Duodenal mucosa (tissue), 2 donors: ENCODE measurements at regions not wholly inside any gene's neighbourhood (a gene's known extent, or its start where the extent isn't known, plus 50 kb on each side); places are given as distances from the start of the nearest gene placed in this dataset.

Experiments
- H3K27ac ChIP-seq: one replicate; pipeline ENCODE4 v1.7.0; 2013; ENCODE audit warnings: low read depth, low read length
- H3K27me3 ChIP-seq, 2 donors: one replicate each; pipeline ENCODE4 v1.7.0; 2013; ENCODE audit warnings: low read length in 2 of 2, control low read depth in 1 of 2; ENCODE audit not compliant: insufficient read depth in 2 of 2, control insufficient read depth in 1 of 2
- H3K36me3 ChIP-seq, 2 donors: one replicate each; pipeline ENCODE4 v1.7.0; 2013; ENCODE audit warnings: low read length in 2 of 2, control low read depth in 1 of 2; ENCODE audit not compliant: insufficient read depth in 2 of 2, control insufficient read depth in 1 of 2
- H3K4me1 ChIP-seq, 2 donors: one replicate each; pipeline ENCODE4 v1.7.0; 2013; ENCODE audit warnings: low read length in 2 of 2, control low read depth in 1 of 2; ENCODE audit not compliant: insufficient read depth in 2 of 2, control insufficient read depth in 1 of 2
- H3K4me3 ChIP-seq, 2 donors: one replicate each; pipeline ENCODE4 v1.7.0; 2013; ENCODE audit warnings: low read length in 2 of 2, low read depth in 1 of 2
- H3K9ac ChIP-seq, 2 donors: one replicate each; pipeline ENCODE4 v1.7.0; 2013; ENCODE audit warnings: low read length in 2 of 2, low read depth in 1 of 2
- H3K9me3 ChIP-seq, 2 donors: one replicate each; pipeline ENCODE4 v1.7.0; 2013; ENCODE audit warnings: low read length in 2 of 2, control low read depth in 1 of 2; ENCODE audit not compliant: control insufficient read depth in 1 of 2

DNA sequence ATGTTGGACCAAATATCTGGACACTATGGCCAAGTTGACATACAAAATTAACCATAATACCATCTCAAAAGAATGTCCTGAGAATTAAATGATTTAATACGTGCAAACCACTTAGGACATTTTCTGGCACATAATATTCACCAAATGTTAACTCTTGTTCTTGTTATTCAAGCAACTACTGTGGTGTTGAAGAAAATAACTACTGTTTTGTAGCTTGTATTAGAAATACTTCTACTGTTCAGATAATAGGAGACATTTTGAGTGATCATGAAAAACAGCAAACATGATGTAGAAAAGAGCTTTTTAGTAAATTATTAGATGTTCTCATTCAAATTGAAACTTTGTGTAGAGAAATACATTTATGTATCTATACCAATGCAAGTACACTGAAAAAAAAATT, 140.7 kb upstream of the SMIM31 start:
- Histone ChIP-seq H3K4me3 (no peak overlapping the region), H3K9ac (no peak overlapping the region), H3K27ac (no peak overlapping the region), H3K27me3 (no peaks in the 10 kb centered on the region), H3K4me1 (no peaks in the 10 kb centered on the region), H3K36me3 (no peaks in the 10 kb centered on the region), H3K9me3 (no peaks in the 10 kb centered on the region)

DNA sequence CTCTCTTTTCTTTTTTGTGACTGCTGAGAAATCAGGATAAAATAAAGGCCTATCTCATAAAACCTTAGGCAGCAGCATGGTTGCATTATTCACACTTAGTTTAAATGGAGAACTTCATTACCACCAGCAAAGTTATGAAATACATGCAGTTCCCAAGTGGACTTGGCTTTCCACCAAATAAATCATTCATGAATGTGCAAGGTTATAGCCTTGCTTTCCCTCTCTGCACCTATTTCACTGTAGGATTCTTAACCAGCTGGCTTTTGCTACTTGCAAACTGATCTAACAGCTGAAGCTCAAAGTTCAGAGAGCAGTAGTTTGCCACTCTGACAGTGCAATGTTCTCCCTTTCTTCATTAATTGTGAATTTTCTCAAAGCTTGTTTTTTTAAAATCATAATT, 140.1 kb upstream of the SMIM31 start:
- no peaks in the 10 kb centered on the region for H3K9me3 ChIP-seq
- no peak overlapping the region for H3K27ac ChIP-seq
- H3K4me1 ChIP-seq = no peaks in the 10 kb centered on the region
- H3K36me3 ChIP-seq = no peaks in the 10 kb centered on the region
- no peaks in the 10 kb centered on the region for H3K27me3 ChIP-seq
- H3K4me3 ChIP-seq = no peak overlapping the region
- no peak overlapping the region for H3K9ac ChIP-seq

DNA sequence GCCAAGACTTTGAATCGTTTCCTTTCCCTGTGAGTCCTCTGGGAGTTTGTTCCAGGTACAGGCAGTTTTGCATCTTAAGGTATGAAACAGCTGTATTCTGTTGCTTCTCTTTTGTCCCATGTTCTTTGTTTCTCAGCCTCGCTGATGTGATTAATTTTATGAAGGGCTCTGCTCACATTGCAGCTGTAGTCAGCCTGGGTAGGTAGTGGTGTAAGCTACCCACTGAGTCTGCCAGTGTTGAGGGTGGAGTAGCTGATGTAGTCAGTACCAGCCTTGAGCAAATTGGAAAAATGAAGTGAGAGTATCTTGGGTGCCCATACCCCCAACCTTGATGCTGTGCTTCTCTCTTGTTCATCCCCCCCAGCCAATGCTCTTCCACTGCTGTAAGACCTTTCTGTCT, 139.6 kb upstream of the SMIM31 start:
- no peaks in the 10 kb centered on the region for H3K27me3 ChIP-seq
- no peak overlapping the region for H3K27ac ChIP-seq
- no peaks in the 10 kb centered on the region for H3K36me3 ChIP-seq
- H3K4me3 ChIP-seq = no peak overlapping the region
- no peak overlapping the region for H3K9ac ChIP-seq
- H3K4me1 ChIP-seq = no peaks in the 10 kb centered on the region
- no peaks in the 10 kb centered on the region for H3K9me3 ChIP-seq

- H3K36me3 ChIP-seq = no peaks in the 10 kb centered on the region
- no peak overlapping the region for H3K27ac ChIP-seq
- H3K4me3 ChIP-seq = no peak overlapping the region
- H3K4me1 ChIP-seq = no peaks in the 10 kb centered on the region
- H3K9me3 ChIP-seq = no peaks in the 10 kb centered on the region
- H3K9ac ChIP-seq = no peak overlapping the region
- no peaks in the 10 kb centered on the region for H3K27me3 ChIP-seq
Observed at GRCh38 chr4:164614999-164615398, 138.9 kb upstream of the SMIM31 start.

DNA sequence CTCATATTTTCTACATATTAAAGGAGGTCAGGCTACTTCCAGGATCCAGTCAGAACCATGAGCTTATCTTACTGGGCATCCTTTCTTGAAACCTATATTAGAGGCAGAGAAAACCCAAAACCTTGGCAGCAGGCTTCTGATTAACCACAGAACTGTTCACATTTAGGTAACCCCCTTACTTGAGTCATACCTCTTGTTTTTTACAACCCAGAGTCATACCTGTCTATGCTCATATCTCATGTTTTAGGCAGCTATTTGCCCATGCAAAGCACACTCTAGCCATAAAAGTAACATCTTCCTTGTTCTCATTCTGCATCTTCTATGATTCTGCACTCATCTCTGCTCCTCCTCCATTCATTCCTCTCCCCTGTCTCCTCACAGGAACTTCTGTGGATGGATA, 138.0 kb upstream of the SMIM31 start:
- H3K27me3 ChIP-seq = no peaks in the 10 kb centered on the region
- no peaks in the 10 kb centered on the region for H3K9me3 ChIP-seq
- H3K36me3 ChIP-seq = no peaks in the 10 kb centered on the region
- no peak overlapping the region for H3K27ac ChIP-seq
- H3K9ac ChIP-seq = no peak overlapping the region
- H3K4me1 ChIP-seq = no peaks in the 10 kb centered on the region
- H3K4me3 ChIP-seq = no peak overlapping the region

- no peak overlapping the region for H3K9ac ChIP-seq
- H3K4me1 ChIP-seq = no peaks in the 10 kb centered on the region
- H3K4me3 ChIP-seq = no peak overlapping the region
- H3K36me3 ChIP-seq = no peaks in the 10 kb centered on the region
- no peaks in the 10 kb centered on the region for H3K27me3 ChIP-seq
- no peaks in the 10 kb centered on the region for H3K9me3 ChIP-seq
- no peak overlapping the region for H3K27ac ChIP-seq
Observed at GRCh38 chr4:164616961-164617360, 137.0 kb upstream of the SMIM31 start.

DNA sequence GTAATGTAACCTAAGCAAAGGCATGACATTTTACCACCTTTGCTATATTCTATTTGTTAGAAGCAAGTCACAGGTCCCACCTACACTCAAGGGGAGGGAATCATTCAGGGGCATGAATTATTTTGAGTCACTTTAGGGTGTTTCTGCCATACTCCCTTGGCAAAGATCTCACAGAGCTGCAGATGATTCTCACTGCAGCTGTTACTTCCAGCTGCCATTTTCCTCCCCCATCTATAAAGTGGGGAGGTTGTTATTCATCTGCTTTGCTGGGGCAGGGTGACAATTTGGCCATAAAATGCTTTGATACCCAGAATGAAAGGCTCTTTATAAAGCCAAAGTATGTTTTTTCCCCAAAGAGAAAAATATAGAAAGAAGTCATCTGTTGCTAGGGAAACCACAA, 136.5 kb upstream of the SMIM31 start:
- no peak overlapping the region for H3K4me3 ChIP-seq

DNA sequence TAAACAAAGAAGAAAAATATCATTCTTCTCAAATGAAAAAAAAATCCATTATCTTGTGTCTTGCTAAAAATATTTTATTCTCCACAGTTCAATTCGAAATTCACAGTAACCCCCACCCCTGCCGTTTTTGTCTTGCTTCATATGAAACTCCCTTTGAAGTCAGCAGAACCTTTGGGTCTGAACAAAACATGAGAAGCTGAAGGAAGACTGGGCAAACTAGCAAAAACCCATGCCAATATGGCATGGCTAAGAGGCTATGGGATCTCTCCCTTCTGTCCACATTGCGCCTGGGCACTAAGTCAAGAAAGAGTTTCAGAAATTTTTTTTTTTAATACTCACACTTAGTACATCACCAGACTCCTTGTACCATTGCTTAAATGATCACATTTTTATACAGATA, 136.0 kb upstream of the SMIM31 start:
- no peak overlapping the region for H3K27ac ChIP-seq
- no peaks in the 10 kb centered on the region for H3K27me3 ChIP-seq
- H3K4me3 ChIP-seq = no peak overlapping the region
- no peaks in the 10 kb centered on the region for H3K4me1 ChIP-seq
- no peaks in the 10 kb centered on the region for H3K36me3 ChIP-seq
- peaks cover 0 to 2% of the 10 kb centered on the region in 2 donors for H3K9me3 ChIP-seq
- H3K9ac ChIP-seq = no peak overlapping the region

More for the DNA sequence above, 136.5 kb upstream of the SMIM31 start:
- Histone ChIP-seq H3K9ac (no peak overlapping the region), H3K36me3 (no peaks in the 10 kb centered on the region), H3K9me3 (no peaks in the 10 kb centered on the region), H3K4me1 (no peaks in the 10 kb centered on the region), H3K27ac (no peak overlapping the region), H3K27me3 (no peaks in the 10 kb centered on the region)

GRCh38 chr4:164621886-164622521, 131.9 kb upstream of the SMIM31 start:
- Histone ChIP-seq H3K4me3 (no peak overlapping the region), H3K9me3 (peaks cover 0 to 3% of the 10 kb centered on the region in 2 donors), H3K27ac (no peak overlapping the region), H3K4me1 (no peaks in the 10 kb centered on the region), H3K27me3 (no peaks in the 10 kb centered on the region), H3K36me3 (no peaks in the 10 kb centered on the region), H3K9ac (no peak overlapping the region)

GRCh38 chr4:164623099-164623498, 130.8 kb upstream of the SMIM31 start:
- H3K36me3 ChIP-seq = no peaks in the 10 kb centered on the region
- no peaks in the 10 kb centered on the region for H3K4me1 ChIP-seq
- H3K27me3 ChIP-seq = no peaks in the 10 kb centered on the region
- H3K27ac ChIP-seq = no peak overlapping the region
- H3K9ac ChIP-seq = no peak overlapping the region
- peaks cover 0 to 3% of the 10 kb centered on the region in 2 donors for H3K9me3 ChIP-seq
- no peak overlapping the region for H3K4me3 ChIP-seq

DNA sequence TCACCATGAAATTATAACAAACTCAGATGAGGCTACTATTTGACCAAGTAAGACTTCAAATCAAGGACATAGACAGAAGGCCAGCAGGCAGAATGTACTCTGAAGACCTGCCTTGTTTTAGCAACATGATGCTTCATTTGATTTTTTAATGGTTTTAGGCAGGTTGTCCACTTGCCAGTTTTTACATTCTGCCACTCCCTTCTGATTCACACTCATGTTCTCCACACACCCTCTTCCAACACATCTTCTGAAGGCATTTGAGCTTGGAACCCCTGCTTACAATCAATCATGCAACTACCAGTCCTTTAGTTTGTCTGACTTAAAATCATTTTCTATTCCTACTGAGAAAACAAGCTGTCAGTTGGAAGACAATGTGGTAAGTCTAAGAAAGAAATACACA, 114.9 kb upstream of the SMIM31 start:
- H3K4me1 ChIP-seq = no peaks in the 10 kb centered on the region
- H3K36me3 ChIP-seq = no peaks in the 10 kb centered on the region
- no peak overlapping the region for H3K4me3 ChIP-seq
- H3K9ac ChIP-seq = no peak overlapping the region
- no peaks in the 10 kb centered on the region for H3K9me3 ChIP-seq
- H3K27me3 ChIP-seq = no peaks in the 10 kb centered on the region
- no peak overlapping the region for H3K27ac ChIP-seq
